ENCODE measurements at regions not wholly inside any gene's neighbourhood (a gene's known extent, or its start where the extent isn't known, plus 50 kb on each side); places are given as distances from the start of the nearest gene placed in this dataset.

DNA sequence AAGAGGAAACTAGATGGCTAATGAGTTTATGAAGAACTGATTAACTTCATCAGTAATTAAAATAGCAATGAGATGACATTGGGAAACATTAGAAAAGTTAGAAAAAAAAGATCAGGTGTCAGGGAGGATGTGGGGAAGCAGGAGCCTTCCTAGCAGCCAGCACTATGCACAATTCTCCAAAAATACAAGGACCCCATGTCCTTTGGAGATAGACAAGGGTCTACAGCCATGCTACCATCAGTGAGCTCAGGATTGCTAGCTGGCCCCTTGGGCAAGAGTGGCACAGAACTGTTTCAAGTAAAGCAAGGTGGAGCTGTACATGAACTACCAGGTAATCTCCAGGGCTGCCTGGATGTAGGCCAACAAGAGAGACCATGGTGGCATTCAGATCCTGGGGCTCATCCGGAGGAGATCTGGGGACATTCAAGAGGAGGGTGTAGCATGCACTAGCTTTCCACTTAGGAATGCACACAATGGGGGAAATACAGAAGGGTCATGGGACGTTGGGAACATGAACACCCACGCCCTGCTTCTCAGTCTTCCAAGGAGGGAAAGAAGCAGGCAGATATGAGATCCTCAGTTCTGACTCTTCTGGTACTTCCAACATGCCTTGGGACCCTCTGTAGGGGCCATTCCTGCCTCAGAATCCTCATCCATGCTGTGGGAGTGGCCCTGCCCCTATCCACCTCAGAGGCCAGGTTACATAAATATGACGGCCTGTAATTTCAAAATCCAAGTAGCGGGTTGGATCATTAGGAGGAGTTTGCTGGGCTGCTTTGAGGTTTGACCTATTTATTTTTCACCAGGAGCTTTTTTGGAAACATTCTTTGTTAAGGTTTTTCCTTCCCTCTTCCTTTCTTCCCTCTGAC lies 82.2 kb upstream of the HABP2 start (continued):
- TF ChIP-seq CREB1 (CRISPR knock-in tag; IDR thresholded peaks at IDR 0.05; ENCODE audit: low read depth): no peak

DNA sequence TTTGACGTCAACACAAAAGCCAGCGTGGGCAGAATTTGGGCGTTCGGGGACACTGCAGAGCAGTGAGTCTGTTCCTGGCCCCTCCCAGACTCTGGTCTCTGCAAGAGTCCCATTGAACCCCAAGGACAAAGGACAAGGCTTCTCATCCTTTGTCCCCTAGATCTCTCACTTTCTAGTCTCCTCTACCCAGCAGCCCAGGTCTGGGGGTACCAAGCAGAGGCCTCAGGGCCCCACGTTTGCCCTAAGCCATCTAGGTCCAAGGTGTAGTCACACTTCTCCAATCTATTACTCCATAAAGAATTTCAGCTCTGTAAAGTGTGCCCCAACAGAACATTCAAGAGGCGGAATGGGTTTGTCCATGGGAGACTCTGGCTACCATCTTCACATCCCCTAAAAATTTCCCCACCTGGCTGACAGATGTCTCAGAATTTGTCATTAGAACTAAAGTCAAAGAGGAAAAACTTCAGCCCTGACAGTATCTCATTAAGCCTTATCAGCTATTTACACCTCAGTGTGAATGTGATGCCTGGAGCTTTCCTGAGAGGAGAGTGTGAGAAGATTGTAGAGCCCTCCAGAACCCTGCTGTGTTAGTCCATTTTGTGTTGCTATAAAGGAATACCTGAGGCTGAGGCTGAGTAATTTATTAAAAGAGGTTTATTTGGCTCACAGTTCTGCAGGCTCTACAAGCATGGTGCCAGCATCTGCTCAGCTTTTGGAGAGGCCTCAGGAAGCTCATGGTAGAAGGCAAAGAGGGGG lies 81.4 kb upstream of the HABP2 start:
- H3K4me1 Mint-ChIP-seq: peaks cover 4% of the 10 kb centered on the region; the same call in 1 of the 3 replicates
- H3K36me3 Mint-ChIP-seq (ENCODE audit: low read depth): no peaks in the 10 kb centered on the region; the same call in 2 of the 3 replicates
- DNase-seq (ENCODE audit: low spot score): no peak
- Histone ChIP-seq H3K9me2 (ENCODE audit: insufficient read depth) (0 out of 2 replicates have a peak, but pooled peaks cover 4% of the 10 kb centered on the region), H3K4me3 (no peak overlapping the region), H3F3A (replicated peaks; ENCODE audit: low read depth) (no peaks in the 10 kb centered on the region), H3K4me1 (ENCODE audit: insufficient read depth) (no peaks in the 10 kb centered on the region), H3K79me2 (replicated peaks; ENCODE audit: insufficient read depth) (no peaks in the 10 kb centered on the region), H3K27ac (ENCODE audit: low read depth) (no peak overlapping the region), H4K20me1 (replicated peaks; ENCODE audit: insufficient read depth) (no peaks in the 10 kb centered on the region), H3K36me3 (ENCODE audit: insufficient read depth) (no peaks in the 10 kb centered on the region), H3K27me3 (ENCODE audit: insufficient read depth) (no peaks in the 10 kb centered on the region), H3K4me2 (no peak overlapping the region), H2AFZ (no peak overlapping the region)
- no peak overlapping the region for H3K4me3 Mint-ChIP-seq
- H3K9me3 Mint-ChIP-seq: no peaks in the 10 kb centered on the region; the same call in 2 of the 3 replicates
- no peak overlapping the region for H3K27ac Mint-ChIP-seq
- no peaks in the 10 kb centered on the region for H3K27me3 Mint-ChIP-seq (ENCODE audit: insufficient read depth, low read depth, poor library complexity)
- no peak for ATAC-seq
- TF ChIP-seq ZNF114 (CRISPR knock-in tag; IDR thresholded peaks at IDR 0.05): no peak
- TF ChIP-seq, protein P1, sequence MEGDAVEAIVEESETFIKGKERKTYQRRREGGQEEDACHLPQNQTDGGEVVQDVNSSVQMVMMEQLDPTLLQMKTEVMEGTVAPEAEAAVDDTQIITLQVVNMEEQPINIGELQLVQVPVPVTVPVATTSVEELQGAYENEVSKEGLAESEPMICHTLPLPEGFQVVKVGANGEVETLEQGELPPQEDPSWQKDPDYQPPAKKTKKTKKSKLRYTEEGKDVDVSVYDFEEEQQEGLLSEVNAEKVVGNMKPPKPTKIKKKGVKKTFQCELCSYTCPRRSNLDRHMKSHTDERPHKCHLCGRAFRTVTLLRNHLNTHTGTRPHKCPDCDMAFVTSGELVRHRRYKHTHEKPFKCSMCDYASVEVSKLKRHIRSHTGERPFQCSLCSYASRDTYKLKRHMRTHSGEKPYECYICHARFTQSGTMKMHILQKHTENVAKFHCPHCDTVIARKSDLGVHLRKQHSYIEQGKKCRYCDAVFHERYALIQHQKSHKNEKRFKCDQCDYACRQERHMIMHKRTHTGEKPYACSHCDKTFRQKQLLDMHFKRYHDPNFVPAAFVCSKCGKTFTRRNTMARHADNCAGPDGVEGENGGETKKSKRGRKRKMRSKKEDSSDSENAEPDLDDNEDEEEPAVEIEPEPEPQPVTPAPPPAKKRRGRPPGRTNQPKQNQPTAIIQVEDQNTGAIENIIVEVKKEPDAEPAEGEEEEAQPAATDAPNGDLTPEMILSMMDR (conservative IDR thresholded peaks at IDR 0.05; ENCODE audit: low read depth in 2 of 2): no peak
- TF ChIP-seq, protein P2, sequence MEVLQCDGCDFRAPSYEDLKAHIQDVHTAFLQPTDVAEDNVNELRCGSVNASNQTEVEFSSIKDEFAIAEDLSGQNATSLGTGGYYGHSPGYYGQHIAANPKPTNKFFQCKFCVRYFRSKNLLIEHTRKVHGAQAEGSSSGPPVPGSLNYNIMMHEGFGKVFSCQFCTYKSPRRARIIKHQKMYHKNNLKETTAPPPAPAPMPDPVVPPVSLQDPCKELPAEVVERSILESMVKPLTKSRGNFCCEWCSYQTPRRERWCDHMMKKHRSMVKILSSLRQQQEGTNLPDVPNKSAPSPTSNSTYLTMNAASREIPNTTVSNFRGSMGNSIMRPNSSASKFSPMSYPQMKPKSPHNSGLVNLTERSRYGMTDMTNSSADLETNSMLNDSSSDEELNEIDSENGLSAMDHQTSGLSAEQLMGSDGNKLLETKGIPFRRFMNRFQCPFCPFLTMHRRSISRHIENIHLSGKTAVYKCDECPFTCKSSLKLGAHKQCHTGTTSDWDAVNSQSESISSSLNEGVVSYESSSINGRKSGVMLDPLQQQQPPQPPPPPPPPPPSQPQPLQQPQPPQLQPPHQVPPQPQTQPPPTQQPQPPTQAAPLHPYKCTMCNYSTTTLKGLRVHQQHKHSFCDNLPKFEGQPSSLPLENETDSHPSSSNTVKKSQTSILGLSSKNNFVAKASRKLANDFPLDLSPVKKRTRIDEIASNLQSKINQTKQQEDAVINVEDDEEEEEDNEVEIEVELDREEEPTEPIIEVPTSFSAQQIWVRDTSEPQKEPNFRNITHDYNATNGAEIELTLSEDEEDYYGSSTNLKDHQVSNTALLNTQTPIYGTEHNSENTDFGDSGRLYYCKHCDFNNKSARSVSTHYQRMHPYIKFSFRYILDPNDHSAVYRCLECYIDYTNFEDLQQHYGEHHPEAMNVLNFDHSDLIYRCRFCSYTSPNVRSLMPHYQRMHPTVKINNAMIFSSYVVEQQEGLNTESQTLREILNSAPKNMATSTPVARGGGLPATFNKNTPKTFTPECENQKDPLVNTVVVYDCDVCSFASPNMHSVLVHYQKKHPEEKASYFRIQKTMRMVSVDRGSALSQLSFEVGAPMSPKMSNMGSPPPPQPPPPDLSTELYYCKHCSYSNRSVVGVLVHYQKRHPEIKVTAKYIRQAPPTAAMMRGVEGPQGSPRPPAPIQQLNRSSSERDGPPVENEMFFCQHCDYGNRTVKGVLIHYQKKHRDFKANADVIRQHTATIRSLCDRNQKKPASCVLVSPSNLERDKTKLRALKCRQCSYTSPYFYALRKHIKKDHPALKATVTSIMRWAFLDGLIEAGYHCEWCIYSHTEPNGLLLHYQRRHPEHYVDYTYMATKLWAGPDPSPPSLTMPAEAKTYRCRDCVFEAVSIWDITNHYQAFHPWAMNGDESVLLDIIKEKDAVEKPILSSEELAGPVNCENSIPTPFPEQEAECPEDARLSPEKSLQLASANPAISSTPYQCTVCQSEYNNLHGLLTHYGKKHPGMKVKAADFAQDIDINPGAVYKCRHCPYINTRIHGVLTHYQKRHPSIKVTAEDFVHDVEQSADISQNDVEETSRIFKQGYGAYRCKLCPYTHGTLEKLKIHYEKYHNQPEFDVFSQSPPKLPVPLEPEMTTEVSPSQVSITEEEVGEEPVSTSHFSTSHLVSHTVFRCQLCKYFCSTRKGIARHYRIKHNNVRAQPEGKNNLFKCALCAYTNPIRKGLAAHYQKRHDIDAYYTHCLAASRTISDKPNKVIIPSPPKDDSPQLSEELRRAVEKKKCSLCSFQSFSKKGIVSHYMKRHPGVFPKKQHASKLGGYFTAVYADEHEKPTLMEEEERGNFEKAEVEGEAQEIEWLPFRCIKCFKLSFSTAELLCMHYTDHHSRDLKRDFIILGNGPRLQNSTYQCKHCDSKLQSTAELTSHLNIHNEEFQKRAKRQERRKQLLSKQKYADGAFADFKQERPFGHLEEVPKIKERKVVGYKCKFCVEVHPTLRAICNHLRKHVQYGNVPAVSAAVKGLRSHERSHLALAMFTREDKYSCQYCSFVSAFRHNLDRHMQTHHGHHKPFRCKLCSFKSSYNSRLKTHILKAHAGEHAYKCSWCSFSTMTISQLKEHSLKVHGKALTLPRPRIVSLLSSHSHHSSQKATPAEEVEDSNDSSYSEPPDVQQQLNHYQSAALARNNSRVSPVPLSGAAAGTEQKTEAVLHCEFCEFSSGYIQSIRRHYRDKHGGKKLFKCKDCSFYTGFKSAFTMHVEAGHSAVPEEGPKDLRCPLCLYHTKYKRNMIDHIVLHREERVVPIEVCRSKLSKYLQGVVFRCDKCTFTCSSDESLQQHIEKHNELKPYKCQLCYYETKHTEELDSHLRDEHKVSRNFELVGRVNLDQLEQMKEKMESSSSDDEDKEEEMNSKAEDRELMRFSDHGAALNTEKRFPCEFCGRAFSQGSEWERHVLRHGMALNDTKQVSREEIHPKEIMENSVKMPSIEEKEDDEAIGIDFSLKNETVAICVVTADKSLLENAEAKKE (CRISPR knock-in tag; IDR thresholded peaks at IDR 0.05): no peak
- TF ChIP-seq CREB1 (CRISPR knock-in tag; IDR thresholded peaks at IDR 0.05; ENCODE audit: low read depth): no peak
- TF ChIP-seq EZH2 (IDR thresholded peaks at IDR 0.05; ENCODE audit: low read depth, unreplicated experiment): no peak
- no peak for TF ChIP-seq ZNF331 (CRISPR knock-in tag; IDR thresholded peaks at IDR 0.05; ENCODE audit: low read depth)
- TF ChIP-seq NANOG (IDR thresholded peaks at IDR 0.05; ENCODE audit: borderline replicate concordance): no peak
- TF ChIP-seq, protein P3, sequence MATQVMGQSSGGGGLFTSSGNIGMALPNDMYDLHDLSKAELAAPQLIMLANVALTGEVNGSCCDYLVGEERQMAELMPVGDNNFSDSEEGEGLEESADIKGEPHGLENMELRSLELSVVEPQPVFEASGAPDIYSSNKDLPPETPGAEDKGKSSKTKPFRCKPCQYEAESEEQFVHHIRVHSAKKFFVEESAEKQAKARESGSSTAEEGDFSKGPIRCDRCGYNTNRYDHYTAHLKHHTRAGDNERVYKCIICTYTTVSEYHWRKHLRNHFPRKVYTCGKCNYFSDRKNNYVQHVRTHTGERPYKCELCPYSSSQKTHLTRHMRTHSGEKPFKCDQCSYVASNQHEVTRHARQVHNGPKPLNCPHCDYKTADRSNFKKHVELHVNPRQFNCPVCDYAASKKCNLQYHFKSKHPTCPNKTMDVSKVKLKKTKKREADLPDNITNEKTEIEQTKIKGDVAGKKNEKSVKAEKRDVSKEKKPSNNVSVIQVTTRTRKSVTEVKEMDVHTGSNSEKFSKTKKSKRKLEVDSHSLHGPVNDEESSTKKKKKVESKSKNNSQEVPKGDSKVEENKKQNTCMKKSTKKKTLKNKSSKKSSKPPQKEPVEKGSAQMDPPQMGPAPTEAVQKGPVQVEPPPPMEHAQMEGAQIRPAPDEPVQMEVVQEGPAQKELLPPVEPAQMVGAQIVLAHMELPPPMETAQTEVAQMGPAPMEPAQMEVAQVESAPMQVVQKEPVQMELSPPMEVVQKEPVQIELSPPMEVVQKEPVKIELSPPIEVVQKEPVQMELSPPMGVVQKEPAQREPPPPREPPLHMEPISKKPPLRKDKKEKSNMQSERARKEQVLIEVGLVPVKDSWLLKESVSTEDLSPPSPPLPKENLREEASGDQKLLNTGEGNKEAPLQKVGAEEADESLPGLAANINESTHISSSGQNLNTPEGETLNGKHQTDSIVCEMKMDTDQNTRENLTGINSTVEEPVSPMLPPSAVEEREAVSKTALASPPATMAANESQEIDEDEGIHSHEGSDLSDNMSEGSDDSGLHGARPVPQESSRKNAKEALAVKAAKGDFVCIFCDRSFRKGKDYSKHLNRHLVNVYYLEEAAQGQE (IDR thresholded peaks at IDR 0.05; ENCODE audit: unreplicated experiment): no peak
- TF ChIP-seq STAT1 (IDR thresholded peaks at IDR 0.05; ENCODE audit: unreplicated experiment): no peak
- TF ChIP-seq JUNB (IDR thresholded peaks at IDR 0.05; ENCODE audit: unreplicated experiment): no peak
